ENCODE measurements at regions not wholly inside any gene's neighbourhood (a gene's known extent, or its start where the extent isn't known, plus 50 kb on each side); places are given as distances from the start of the nearest gene placed in this dataset.
"Not testable (repeated sequence)": the region's sequence is repeated elsewhere in the genome, so short reads cannot be mapped to it uniquely, and the experiment has no call there.

GRCh38 chr18:42552559-42552958 lies 562.9 kb downstream of the RIT2 start:
- not testable (repeated sequence) for TF ChIP-seq CTCF, POLR2AphosphoS5, POLR2A (IDR thresholded peaks at IDR 0.05)

All from upper lobe of left lung (tissue), 4 donors.